Dermis blood vessel endothelial cell (primary cell): ENCODE measurements at regions not wholly inside any gene's neighbourhood (a gene's known extent, or its start where the extent isn't known, plus 50 kb on each side); places are given as distances from the start of the nearest gene placed in this dataset.

Source experiments
- DNase-seq: peaks from one replicate; pipeline ENCODE4 v3.0.0; 2010

DNA sequence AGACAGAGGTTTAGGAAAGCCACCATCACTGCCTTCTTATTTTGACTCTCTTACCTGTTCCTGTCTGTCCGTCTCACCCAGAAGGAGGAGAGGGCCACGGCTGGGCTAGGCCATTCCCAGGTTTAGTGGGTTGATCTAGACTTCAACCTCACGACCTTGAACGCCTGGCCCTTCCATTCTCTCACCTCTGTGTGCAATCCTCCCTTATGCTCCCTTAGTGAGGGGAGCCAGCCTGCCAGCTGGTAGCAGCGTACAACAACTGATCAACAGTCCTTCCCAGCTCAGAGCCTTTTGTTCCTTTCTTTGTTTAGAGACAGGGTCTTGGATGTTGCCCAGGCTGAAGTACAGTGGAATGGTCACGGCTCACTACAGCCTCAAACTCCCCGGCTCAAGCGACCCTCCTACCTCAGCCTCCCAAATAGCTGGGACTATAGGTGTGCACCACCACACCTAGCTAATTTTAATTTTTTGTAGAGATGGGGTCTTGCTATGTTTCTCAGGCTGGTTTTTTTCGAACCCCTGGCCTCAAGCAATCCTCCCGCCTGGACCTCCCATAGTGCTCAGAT, 123.9 kb downstream of the ZNF664 start:
- no peak for DNase-seq

DNA sequence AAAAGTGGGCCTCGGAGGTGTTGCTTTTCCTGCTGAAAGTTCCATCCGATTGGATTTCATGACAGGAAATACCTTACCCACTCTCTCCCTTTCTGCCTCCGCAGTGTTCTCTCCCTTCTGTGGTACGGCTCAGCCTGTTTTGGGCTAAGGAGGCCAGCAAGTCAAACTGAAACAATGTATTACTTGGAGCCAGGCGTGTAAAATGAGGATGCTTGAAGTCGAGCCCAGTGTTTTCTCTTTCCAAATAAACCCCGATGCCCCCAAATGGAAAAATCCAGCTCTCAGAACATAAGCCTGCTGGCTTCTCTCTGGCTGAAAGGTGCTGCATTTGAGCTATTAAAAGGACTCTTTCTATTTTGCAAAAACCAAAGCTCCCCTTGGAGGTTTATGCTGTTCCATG, 124.7 kb downstream of the ZNF664 start:
- no peak for DNase-seq

DNA sequence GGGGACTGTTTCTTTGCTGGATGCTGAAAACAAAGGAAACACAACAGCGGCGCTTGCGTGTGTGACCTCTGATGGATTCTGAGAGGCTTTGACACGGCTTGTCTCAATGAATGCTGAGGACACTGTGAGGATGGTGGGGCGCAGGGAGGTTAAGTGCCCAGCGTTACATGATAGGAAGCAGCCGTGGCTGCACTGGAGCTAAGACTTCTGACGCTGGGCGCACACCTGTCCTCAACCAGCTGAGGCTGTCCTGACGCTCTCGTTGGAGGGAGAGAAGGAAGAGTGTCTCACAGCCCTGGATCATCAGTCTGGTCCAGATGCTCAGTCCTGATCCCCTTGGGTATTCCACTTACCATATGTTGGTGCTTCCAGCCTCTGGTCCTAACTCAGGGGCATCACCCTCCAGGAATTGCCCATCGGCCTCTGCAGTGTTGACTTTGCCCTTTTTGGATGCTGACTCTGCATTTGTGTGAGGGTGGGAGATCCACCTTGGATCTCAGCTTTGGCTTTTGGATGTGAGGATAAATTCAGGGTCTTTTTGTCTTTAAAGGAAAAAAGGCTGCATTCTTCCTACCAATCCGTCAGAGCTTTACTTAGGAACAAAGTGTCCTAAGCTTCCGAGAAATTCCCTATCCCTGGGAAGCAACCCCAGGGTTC, 125.2 kb downstream of the ZNF664 start:
- DNase-seq = no peak

DNA sequence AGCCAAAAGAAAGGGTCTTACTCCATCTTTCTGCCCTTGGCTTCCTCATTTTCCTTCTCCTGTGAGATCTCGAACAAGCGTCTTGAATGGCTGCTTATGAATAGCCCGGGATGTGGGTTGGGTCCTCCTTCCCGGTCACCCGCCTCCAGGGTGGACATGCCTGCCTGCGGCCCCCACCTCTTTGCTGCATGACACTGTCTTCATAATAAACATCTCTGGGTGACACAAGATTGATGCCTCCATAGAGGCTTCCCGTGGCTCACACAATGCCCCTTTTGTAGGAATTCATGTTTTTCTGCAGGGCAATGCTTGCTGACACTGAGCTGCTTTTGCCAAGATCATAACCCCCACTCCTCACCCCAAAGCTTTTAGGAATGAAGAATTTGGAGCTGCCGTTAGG, 125.9 kb downstream of the ZNF664 start:
- no peak for DNase-seq

DNA sequence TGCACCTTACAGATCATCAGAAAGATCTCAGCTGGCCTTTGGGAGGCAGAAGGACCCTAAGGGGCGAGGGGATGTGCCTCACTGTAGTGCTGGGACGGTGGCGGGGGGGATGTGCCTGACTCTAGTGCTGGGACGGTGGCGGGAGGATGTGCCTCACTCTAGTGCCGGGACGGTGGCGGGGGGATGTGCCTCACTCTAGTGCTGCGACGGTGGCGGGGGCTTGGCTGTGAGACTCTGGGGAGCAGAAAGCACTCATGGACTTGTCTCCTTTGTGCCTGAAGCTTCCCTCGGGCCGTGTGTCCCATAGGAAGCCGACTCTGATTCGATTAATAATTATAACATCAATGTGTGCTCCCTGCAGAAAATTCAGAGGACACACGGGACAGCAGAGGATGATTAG, 126.6 kb downstream of the ZNF664 start:
- no peak for DNase-seq

DNA sequence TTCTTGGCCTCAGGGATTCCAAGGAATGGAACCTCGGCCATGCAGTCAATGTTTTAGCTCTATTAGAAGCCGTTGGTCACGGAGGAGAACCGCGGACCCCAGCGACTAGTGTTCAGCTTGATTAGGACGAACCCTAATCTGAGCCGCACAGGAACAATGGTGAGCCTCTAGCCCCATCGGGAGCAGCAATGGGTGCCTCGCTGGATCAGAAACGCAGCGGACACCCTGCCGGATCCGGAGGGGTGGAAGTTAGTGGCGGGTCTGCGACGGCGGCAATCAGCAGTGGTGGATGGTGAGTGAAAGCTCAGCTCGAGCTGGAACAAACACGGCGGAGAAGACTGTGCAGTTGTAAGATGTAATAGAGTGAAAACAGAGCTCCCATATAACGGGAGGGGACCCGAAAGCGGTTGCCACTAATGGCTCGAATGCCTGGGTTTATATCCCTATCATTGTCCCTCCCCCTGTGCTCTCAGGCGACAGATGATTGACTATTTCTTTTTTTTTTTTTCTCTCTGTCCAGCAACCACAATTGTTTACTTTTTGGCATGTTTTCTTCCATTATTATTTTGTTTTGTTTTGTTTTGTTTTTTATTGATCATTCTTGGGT, 127.7 kb downstream of the ZNF664 start:
- no peak for DNase-seq

DNA sequence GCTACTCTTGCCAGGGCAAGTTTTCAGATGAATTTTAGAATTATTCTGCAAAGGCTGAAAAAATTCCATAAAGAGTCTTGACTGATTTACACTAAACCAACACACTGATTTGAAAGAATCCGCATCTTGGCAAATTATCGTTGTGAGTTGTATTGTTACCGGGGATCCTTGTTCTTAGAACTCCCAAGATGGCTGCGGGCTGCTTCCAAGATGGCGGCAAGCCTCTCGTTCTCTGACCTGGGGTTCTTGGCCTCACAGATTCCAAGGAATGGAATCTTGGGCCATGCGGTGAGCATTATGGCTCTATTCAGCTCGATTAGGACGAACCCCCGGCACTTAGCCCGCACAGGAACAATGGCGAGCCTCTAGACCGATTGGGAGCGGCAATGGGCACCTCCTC, 132.5 kb downstream of the ZNF664 start:
- DNase-seq = no peak

DNA sequence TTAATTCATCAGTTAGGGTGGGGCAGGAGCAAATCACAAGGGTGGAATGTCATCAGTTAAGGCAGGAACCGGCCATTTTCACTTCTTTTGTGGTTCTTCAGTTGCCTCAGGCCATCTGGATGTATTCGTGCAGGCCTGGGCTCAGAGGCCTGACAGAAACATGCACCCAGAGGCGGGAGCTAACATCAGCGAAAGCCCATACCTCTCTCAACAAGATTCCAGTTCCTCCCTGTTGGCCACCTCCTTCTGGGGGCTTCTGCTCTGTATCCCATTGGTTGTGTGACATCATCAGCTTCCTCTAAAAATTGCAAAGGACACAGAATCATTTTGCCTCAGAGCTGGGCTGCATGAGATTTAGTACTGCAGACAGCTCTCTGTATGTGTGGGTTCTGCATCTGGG, 134.3 kb downstream of the ZNF664 start:
- no peak for DNase-seq

DNA sequence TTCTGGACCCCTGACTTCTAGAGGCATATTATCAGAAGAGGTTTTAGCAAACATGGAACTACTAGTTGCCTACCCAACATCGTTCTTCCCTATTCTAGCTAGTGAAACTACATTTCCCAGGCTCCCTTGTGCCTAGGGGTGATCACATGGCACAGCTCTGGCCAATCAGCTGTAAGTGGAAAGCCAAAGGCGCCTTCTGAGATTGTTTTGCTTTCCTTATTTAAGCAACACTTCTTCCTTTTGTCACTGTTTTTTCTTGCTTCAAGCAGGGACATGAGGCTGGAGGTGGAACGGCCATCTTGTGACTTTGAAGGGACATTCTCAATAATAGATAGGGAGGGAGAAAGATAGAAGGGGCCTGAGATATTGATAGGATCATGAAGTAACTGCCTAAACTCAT, 136.7 kb downstream of the ZNF664 start:
- DNase-seq = peak; percentile 33

DNA sequence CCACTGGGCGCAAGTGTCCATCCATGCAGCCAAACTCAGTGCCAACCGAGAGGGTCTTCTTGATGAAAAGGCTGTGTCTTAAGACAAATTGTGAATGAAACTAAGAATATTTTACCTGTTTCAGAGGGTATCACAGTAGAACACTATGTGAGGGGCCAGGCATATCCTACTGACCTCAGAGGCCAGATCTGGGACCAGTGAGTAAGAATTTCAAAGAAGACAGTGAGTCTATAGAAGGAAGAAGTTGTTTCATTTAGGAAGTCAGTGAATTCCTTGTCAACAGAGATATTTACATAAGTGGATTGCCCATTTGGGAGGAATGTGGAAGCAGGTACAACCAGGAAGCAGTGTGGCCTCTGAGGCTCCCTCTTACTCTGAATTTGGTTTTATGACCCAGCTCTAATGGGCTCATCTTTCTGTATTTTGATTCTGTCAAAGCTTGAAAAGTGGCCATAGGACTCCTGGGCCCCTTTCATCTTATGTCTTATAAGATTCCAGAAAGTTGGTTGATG, 137.4 kb downstream of the ZNF664 start:
- peak; percentile 1 for DNase-seq

DNA sequence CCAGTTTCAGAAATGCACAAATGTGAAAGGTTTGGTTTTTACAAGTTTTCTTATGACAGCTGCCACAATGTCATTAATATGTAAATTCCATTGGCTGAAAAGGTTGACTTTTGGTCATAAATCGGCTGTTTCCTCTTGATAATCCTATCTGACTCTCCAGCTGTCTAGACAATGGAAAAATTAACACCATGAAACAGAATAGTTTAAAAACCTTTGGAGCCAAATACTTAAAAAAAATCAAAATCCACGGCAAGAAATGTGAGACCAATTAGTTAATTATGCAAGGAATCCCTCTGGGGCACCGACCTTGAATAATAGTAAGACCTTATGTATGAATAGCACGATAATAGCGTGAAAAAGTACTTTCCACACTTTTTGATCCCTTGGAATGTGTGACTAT, 138.0 kb downstream of the ZNF664 start:
- DNase-seq = peak; percentile 42

DNA sequence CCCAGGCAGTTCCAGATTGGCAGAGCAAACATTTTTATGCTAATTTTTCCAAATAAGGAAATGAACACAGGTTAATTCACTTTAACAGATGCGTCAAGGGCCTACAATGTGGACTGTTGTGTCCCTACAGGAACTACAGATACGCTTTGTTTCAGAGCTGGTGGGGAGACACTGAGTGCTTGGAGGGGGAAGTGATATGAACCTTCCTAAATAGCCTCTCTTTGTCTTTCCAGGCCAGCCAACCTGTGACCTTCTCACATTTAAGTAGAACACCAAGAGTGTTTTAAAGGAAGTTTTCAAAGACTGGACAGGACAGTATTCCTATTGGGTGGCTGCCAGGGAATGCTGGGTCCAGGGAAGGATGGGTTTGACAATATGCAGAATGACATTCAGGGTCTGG, 141.3 kb downstream of the ZNF664 start:
- no peak for DNase-seq

DNA sequence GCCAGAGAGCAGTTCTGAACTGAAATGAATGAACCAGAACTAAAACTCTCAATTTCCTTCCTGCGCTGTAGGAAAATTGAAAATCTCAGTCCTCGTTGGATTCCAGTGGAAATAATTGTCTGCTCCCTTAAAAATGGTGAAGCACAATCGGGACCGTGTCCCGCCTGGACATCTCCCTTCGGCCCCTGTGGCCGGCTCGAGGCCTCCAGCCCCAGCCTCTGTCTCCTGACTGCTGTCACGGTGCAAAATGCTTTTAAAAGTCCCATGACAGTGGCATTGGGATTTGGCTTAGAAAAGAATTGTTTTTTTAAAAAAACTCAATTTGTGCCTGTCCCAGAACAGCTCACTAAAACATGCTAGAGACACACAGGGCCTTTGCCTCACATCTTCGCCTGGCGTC, 142.5 kb downstream of the ZNF664 start:
- no peak for DNase-seq

DNA sequence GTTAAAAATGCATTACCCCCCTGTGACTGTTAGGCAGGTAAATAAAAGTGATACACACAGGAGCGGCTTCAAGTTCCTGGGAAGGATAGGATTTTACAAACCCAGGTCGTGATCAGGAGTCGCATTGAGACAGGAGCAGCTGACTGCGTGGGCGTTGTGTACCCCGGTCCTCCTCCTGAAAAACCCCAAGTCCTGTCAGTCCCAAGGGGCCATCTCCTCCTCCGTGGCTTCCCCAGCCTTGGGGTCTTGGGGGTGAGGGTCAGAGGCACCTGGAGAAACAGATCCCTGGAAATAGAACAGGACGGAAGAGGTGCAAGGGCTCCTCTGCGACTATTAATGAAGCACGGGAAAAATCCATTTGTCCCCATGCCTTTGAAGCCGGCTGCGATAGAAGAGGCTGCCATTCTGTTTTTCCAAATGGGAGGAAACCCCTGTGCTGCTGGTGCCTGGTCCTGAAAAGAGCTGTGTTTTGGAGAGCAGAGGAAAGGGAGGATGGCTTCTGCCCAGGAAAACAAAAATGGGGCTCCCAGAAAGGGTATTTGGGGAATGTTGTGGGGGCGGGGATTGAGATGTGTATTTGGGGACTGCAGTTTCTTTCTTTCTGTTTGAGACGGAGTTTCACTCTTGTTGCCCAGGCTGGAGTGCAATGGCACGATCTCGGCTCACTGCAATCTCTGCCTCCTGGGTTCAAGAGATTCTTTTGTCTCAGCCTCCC, 143.1 kb downstream of the ZNF664 start:
- no peak for DNase-seq

DNA sequence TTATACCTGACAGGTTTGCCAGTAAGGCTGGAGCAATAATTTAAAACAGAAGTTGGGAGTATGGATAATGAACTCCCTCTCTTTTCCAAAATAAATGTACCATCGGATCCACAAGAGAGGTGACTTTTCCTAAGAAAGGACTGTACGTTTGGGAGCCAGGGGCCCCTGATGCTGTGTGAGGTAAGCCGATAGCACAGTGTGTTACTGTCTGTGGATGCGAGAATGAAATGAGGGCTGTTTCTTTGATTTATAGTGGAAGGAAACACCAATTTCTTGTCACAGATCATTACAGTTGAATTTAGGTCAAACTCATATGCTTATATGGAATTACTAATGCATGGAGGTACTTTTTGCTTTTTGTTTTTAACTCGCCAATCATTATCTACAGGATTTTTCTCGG, 147.7 kb downstream of the ZNF664 start:
- no peak for DNase-seq

DNA sequence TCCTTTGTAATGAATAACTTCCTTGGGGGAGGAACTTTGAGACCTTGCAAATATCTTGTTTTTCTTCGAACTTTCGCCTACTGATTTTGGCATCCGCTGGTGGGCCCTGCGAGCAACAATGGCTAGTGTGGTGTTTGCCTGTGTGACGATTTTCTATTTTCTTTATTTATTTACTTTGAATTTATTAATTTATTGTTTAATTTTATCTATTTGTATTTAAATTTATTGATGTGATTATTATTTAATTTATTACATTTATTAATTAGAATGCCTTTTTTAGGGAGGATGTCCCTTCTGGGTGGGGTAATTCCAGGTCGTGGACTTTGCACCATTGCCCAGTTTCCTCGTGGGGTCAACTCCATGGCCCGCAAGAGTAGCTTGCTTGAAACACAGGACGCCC, 149.7 kb downstream of the ZNF664 start:
- no peak for DNase-seq

DNA sequence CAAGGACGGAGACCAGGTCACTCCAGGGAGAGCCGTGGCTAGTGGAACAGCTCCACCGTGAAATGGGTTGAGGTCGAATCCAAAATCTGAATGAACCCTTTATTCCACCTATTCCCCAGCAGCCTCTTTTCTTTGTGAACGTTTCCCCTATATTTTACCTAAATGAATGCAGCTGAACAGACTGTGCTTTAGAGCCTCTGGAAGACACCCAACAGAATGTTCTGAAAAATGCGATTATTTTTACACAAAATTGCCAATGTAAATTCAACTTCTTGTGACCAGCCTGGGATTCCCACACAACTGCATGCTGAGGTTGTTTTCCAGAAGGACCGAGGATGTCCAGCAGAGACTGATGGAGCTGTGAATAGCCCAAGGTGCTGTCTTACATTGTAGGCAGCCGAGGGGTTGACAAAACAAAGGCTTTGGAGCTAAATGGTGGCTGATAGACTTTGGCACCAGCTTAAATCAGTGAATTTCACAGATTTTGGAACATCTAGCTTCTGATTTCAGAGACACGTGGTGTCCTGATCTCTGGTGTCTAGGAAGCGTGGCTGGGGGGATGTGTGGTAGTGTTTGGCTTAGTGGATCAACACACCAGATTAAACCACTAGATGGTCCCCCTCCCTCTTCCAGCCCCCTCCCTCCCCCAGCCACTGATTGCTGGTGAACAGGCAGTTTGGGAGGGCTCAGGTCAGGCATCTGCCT, 150.4 kb downstream of the ZNF664 start:
- no peak for DNase-seq

DNA sequence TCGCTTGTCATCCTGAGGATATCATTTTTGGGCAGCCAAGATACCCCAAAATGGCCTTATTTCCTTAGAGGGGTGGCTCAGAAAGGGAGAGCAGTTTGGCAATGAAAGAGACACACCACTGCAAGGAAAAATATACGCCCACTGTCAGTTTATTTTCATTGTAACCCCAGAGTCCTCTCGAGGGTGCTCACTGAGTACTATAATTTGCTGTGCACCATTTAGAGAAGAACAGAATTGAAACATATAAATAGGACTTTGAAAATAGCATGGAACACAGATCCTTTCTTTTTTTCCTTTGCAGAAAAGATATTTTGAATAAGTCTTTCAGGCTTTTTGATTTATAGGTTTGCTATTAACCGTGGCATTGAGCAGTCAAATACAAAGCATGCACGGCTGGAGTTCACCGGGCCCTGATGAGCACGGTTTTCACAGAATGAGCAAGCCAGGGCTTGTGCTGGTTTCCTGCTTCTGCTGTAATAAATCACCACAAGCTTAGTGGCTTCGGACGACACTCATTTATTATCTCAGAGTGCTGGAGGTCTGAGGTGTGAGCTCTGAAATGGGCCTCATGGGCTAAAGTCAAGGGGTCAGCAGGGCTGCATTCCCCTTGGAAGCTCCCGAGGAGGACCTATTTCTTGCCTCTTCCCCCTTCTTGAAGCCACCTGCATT, 152.3 kb downstream of the ZNF664 start:
- no peak for DNase-seq

DNA sequence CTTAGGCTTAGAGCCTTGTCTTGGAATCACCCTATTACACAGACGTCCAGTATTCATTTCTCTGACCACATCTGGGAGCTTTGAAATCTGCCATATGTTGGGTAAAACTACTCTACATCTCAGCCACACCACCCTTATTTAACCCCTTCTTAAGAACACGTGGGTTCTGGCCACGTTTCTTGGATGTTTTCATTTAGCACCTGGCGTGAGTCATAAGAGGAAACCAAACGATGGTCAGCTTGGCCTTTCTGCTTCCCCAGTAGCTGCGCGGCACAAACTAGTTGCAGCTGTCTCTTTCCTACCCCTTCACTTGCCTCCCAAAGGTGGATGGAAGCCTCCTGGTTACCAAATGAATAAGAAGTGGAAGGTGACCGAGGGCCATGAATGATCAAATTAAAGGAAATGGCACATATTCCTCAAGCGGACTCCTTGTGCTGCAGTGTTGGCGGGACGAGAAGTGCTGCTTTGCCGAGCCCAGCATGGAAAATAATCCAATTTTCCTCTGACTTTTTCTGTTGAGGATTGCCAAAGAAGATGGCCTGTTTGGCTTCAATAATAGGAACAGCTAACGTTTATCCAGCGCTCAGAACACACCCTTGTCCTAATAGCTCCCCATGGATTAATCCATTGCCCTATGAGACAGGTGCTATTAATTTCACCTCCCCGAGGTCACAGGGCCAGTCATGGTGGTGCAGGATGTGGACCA, 154.1 kb downstream of the ZNF664 start:
- no peak for DNase-seq

DNA sequence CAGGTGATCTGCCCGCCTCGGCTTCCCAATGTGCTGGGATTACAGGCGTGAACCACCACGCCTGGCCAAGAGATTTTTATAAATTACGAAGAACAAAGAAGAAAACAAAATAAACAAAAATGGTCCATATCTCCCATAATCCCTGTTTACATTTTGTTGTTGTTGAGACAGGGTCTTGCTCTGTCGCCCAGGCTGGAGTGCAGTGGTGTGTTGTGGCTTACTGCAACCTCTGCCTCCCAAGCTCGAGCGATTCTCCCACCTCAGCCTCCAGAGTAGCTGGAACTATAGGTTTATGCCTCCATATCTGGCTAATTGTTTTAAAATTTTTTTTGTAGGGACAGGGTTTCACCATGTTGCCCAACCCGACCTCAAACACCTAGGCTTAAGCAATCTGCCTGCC, 156.1 kb downstream of the ZNF664 start:
- DNase-seq = no peak

DNA sequence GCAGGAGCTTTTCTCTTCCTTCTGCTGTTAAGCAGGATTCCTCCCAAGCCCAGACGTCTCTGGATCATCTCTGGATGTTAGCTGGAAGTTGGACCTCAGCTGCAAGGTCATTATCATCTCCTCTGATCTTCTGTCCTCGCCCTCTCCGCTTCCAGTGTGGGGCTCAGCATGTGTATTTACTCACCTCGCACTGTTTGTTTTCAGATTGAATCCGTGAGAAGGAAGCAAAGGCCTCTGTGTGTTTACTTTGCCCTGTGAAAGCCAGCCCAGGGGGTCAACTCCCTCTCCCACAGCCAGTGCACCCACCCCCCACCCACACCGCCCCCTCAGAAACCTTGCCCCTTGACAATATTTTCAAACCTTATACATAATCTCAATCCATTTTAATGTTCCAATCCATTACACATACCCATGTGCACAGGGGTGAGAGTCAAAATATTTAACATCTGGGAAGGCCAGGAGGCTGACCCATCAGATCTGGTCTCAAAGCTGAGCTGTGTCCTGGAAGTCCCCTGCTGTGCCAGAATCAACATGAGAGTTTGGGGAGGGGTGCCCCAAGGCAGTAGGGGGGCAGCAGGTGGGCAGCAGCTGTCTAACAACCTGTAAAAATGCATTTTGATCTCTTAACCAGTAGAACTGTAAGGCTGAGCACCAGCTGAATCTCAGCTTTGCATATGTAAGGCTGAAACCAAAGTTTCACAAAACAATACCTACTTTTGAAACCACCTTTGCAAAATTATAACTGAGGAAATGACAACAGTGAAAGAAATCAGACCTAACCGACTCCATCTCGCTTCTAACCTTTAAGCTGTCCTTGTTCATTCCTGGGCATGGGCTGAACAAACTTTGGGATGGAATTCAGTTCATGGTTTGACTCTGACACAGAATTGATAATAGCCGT, 157.9 kb downstream of the ZNF664 start:
- no peak for DNase-seq
